Large intestine (tissue), 3 donors: ENCODE measurements at regions not wholly inside any gene's neighbourhood (a gene's known extent, or its start where the extent isn't known, plus 50 kb on each side); places are given as distances from the start of the nearest gene placed in this dataset.

Experiments used
- DNase-seq, 2 donors: peaks; one replicate each; pipeline versions ENCODE4 v3.0.0 to v3.0.0-alpha.2; 2013
- H3K27ac ChIP-seq: one replicate; pipeline ENCODE4 v1.5.1; 2013; ENCODE audit warnings: low read length
- H3K27me3 ChIP-seq: 2 replicates; pipeline ENCODE4 v1.6.1; 2013; ENCODE audit warnings: low read length; ENCODE audit not compliant: control insufficient read depth, insufficient read depth
- H3K36me3 ChIP-seq: 2 replicates; pipeline ENCODE4 v1.6.1; 2013; ENCODE audit warnings: low read length; ENCODE audit not compliant: control insufficient read depth, insufficient read depth
- H3K4me1 ChIP-seq: one replicate; pipeline ENCODE4 v1.6.1; 2013; ENCODE audit warnings: low read length; ENCODE audit not compliant: control insufficient read depth, insufficient read depth
- H3K4me3 ChIP-seq: one replicate; pipeline ENCODE4 v1.5.1; 2013; ENCODE audit warnings: low read length
- H3K9me3 ChIP-seq: one replicate; pipeline ENCODE4 v1.6.1; 2013; ENCODE audit warnings: mild to moderate bottlenecking, low read depth, low read length, moderate library complexity; ENCODE audit not compliant: control insufficient read depth
- WGBS: methylation state at CpG from one replicate; pipeline ENCODE4 v1.1.5; 2013; ENCODE audit warnings: low lambda C conversion rate; ENCODE audit not compliant: insufficient coverage; 5-methylcytosine and 5-hydroxymethylcytosine counted together

DNA sequence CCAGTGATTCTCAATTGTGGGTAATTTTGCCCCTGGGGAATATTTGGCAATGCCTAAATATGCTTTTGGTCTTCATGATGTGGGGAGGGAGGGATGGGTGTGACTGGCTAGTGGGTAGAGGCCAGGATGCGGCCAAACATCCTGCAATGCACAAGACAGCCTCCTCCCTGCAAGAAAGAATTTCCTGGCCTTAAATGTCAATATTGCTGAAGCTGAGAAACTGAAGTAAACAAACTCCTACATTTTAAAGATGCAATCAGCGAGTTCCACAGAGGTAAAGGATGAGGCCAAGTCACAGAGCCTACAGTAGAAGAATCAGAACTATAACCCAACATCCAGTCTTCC is 272.9 kb upstream of the EPHA4 start:
- no peak for DNase-seq
- no peaks in the 10 kb centered on the region for H3K9me3 ChIP-seq
- H3K4me1 ChIP-seq: no peaks in the 10 kb centered on the region
- no peak overlapping the region for H3K4me3 ChIP-seq
- WGBS: no CpG with 5 or more reads among the region's 2 CpGs
- no peaks in the 10 kb centered on the region for H3K27me3 ChIP-seq
- H3K27ac ChIP-seq: no peak overlapping the region
- no peaks in the 10 kb centered on the region for H3K36me3 ChIP-seq

DNA sequence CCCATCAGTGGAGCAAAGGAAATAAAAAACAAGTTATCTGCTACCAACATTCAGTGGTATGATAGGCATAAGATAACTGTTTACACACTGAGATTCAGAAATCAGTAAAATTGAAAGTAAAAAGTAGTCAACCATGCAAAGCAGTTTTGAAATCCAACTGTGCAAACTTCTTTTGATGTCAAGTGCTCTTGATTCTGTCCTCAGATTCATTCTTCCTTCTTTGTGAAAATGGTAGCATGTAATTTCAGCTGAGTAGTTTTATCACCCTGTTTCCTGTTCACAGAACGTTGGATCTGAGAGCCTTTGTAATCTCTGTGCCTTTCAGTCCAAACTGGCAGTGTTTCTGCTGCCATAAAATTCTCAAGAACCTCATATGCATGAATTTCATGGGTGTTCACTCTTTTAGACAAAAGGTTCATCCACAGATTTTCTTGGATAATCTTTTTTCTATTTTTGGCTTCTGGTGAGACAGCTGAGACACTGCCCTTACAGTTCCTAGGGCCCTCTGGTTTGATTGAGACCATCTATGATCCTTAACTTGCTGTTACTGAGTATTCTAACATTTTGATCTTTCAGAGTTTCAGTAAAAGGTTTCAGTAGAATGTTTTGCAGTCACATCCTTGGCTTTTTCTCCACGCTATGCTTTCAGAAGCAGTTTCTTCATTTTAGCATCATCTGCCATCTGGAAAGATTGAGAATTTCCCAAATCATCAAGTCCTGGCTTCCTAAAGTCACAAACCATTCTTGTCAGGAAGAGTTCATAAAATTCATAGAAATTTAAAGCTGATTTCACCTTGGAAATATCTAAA is 272.3 kb upstream of the EPHA4 start:
- Histone ChIP-seq H3K27me3 (no peaks in the 10 kb centered on the region), H3K4me3 (no peak overlapping the region), H3K4me1 (no peaks in the 10 kb centered on the region), H3K9me3 (no peaks in the 10 kb centered on the region), H3K36me3 (no peaks in the 10 kb centered on the region), H3K27ac (no peak overlapping the region)
- WGBS: 50% methylated on average over 2 of the region's 2 CpGs
- DNase-seq: peak in 1 of 2 donors; percentile 1

DNA sequence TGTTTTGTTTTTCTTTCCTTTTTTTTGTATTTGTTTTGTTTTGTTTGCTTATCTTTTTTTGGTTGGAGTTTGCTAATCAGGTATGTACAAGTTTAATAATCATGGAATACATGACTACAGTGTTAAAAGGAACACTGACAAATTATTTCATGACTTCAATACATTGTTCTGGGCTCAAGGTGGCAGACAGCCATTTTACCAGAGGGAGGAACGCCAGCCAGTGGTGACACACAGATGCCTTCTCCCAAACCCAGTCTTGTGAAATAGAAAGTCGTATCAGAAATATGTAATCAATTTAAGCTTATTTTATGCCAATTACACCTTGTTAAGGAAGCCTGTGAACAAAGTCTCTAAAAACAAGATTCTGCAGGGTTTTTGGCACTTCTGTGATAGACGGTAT is 264.0 kb upstream of the EPHA4 start:
- Histone ChIP-seq H3K27ac (no peak overlapping the region), H3K36me3 (no peaks in the 10 kb centered on the region), H3K9me3 (no peaks in the 10 kb centered on the region), H3K4me3 (no peak overlapping the region), H3K27me3 (no peaks in the 10 kb centered on the region), H3K4me1 (no peaks in the 10 kb centered on the region)
- no peak for DNase-seq
- 90% methylated on average over 2 of the region's 3 CpGs for WGBS

DNA sequence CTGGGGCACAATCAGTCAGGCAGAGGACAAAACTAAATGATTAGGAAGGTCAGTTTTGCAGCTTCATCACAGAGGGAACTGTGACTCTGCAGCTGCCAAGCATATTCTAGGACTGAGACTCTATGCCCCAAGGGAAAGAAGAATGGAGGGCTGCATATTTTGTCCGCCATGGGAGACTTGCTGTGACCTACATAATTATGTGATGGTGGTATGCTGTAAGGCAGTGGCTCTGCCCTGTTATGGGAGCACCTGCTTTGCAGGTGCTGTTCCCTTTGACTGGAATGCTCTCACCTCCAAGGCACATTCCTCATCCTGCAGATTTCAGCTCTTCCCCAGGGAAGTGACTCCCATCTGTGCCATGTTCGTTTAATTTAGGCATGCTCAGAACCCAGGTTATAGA is 261.9 kb upstream of the EPHA4 start:
- Histone ChIP-seq H3K36me3 (no peaks in the 10 kb centered on the region), H3K27ac (no peak overlapping the region), H3K9me3 (no peaks in the 10 kb centered on the region), H3K4me3 (no peak overlapping the region), H3K4me1 (no peaks in the 10 kb centered on the region), H3K27me3 (no peaks in the 10 kb centered on the region)
- no CpG with 5 or more reads among the region's 2 CpGs for WGBS
- no peak for DNase-seq

DNA sequence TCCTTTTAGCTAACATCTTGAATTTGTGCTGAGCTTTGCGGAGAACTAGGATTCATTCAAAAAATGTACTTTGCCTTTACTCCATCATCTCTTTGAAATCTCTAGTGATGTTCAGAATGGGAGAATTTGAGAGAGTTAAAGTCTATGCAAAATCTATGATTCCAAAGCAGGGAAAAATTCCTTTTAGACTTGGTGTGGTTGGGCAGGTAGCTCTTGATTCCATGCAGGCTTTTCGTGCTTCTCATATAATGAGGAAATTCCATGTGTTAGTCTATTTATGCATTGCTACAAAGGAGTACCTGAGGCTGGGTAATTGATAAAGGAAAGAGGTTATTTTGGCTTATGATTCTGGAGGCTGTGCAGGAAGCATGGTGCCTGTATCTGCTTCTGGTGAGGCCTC is 258.9 kb upstream of the EPHA4 start:
- WGBS: no CpG with 5 or more reads among the region's 2 CpGs

DNA sequence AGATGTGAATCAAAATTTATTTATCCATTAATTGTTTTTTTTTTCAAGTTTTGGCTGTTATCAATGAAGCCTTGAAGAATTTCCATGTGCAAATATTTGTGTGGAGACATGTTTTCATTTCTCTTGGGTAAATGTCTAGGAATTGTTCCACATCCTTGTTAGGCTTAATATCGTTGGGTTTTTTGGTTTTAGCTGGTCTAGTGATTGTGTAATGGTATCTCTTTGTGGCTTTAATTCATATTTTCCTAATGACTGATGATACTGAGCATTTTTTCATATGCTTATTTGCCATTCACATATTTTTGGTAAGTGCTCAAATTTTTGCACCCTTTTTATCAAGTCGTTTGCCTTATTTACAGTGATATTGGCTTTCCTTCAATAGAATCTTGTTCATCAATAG is 250.3 kb upstream of the EPHA4 start:
- WGBS: 100% methylated on average over 1 of the region's 2 CpGs
- no peaks in the 10 kb centered on the region for H3K9me3 ChIP-seq

More for the DNA sequence above, 258.9 kb upstream of the EPHA4 start:
- H3K36me3 ChIP-seq: no peaks in the 10 kb centered on the region
- H3K27ac ChIP-seq: no peak overlapping the region
- H3K27me3 ChIP-seq: no peaks in the 10 kb centered on the region
- no peaks in the 10 kb centered on the region for H3K9me3 ChIP-seq
- no peaks in the 10 kb centered on the region for H3K4me1 ChIP-seq
- no peak overlapping the region for H3K4me3 ChIP-seq
- no peak for DNase-seq

DNA sequence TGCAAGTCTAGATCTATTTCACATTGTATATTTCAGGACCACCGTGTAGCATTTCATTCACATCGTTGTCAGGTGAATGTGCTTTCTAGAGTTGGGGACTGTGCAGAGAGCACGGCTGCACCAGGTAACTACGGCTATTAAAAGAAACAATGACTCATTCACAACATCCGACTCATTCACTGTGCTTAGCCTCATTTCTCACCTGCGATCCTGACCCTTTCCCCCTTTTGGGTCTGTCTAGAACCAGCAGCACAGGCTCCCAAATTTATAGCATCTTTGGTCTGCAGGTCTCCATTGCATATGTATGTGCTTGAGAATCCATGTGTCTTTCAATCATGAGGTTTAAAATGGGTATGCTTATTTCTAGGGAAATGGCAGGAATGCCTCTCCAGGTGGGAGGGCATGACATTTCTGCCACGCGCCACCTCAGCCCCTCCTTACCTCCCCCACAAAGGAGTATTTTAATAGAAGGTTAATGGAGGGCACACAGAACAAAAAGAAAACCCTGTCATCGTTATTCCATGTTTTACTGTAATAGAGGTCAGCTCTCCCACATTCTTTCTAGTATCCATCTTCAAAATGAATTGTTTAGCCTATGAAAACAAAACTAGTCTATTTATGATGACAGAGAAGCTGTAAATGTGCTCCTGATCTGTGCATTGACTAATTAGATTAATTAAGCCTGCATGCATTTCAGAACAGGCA is 246.7 kb upstream of the EPHA4 start:
- no peak for DNase-seq

More for the DNA sequence above, 250.3 kb upstream of the EPHA4 start:
- no peak overlapping the region for H3K27ac ChIP-seq
- no peaks in the 10 kb centered on the region for H3K4me1 ChIP-seq
- no peak overlapping the region for H3K4me3 ChIP-seq
- no peaks in the 10 kb centered on the region for H3K27me3 ChIP-seq
- DNase-seq: no peak
- H3K36me3 ChIP-seq: no peaks in the 10 kb centered on the region

DNA sequence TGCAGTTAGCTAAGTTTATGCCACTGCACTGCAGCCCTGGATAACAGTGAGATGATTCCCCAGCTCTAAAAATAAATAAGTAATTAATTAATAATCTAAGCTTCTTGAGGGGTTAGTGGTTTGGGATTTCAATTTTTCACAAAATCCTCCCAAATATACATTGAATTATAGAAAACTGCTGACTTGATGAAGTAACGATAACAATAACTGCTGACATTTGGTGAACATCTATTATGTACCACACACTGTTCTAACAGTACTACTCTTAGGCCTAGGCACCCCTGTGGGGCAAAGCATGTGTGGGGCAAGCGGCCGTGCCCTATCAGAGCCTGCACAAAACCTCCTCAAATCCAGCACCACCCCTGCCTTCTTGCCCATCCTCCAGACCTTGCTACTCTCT is 245.8 kb upstream of the EPHA4 start:
- Histone ChIP-seq H3K27ac (no peak overlapping the region), H3K4me1 (no peaks in the 10 kb centered on the region), H3K27me3 (no peaks in the 10 kb centered on the region), H3K9me3 (no peaks in the 10 kb centered on the region), H3K4me3 (no peak overlapping the region), H3K36me3 (no peaks in the 10 kb centered on the region)
- DNase-seq: no peak
- WGBS: no CpG with 5 or more reads among the region's 3 CpGs

More for the DNA sequence above, 246.7 kb upstream of the EPHA4 start:
- no peaks in the 10 kb centered on the region for H3K36me3 ChIP-seq
- no peaks in the 10 kb centered on the region for H3K9me3 ChIP-seq
- no peaks in the 10 kb centered on the region for H3K27me3 ChIP-seq
- H3K4me3 ChIP-seq: no peak overlapping the region
- no CpG with 5 or more reads among the region's 9 CpGs for WGBS
- no peaks in the 10 kb centered on the region for H3K4me1 ChIP-seq
- H3K27ac ChIP-seq: no peak overlapping the region

DNA sequence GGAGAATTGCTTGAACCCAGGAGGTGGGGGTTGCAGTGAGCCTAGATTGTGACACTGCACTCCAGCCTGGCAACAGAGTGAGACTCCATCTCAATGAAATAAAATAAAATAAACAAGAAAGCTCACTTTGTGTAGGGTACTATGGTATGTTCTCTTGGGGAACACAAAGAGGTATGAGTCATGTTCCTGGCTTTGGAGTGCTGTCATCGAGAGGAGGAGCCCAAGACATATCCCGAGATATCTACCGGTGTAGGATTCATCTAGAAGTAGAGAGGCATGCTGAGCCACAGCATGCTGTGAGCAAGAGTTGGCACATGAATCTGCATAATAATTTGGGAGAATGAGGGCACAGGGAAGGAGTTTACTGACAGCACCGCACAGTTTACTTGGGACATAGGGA is 244.9 kb upstream of the EPHA4 start:
- H3K27me3 ChIP-seq: no peaks in the 10 kb centered on the region
- H3K27ac ChIP-seq: no peak overlapping the region
- no peak overlapping the region for H3K4me3 ChIP-seq
- no peaks in the 10 kb centered on the region for H3K4me1 ChIP-seq
- DNase-seq: no peak
- H3K9me3 ChIP-seq: no peaks in the 10 kb centered on the region
- no peaks in the 10 kb centered on the region for H3K36me3 ChIP-seq
- WGBS: no CpG with 5 or more reads among the region's 4 CpGs

DNA sequence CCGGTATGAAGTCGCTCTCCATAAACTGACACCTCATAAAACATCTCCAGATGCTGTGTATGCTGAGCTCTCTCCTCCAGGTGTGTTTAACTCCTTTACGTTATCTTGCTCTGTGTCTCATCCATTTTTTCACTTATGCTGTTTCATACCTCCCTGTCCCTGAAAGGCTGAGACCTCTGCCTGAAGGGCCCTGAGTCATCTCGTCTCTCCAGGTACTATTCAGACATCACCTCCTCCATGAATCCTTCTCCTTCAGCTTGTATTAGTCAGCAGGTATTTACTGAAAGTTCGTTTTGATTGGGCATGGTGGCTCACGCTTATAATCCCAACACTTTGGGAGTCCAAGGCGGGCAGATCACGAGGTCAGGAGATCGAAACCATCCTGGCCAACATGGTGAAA is 244.5 kb upstream of the EPHA4 start:
- Histone ChIP-seq H3K9me3 (no peaks in the 10 kb centered on the region), H3K27me3 (no peaks in the 10 kb centered on the region), H3K27ac (no peak overlapping the region), H3K4me1 (no peaks in the 10 kb centered on the region), H3K36me3 (no peaks in the 10 kb centered on the region), H3K4me3 (no peak overlapping the region)
- no peak for DNase-seq
- WGBS: no CpG with 5 or more reads among the region's 9 CpGs

DNA sequence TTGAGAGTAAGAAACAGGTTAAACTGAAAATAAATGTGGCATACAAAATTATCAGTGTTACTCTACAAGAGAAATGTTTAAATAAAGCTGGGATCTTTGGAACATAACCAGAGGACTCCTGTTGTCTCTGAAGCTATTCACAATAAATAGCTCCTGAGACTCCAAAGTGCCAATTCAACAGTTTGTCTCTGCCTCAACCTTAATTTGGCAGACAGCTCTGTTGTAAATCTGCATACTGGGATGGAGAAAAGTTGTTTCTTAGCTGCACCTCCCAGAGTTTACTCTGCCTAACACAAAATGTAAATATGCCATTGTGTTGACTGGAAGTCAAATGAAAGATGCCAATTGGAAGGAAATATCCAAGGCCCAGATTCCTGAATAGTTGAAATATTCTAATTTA is 238.5 kb upstream of the EPHA4 start:
- H3K27ac ChIP-seq: no peak overlapping the region
- no peaks in the 10 kb centered on the region for H3K4me1 ChIP-seq
- DNase-seq: no peak
- H3K36me3 ChIP-seq: no peaks in the 10 kb centered on the region
- H3K27me3 ChIP-seq: no peaks in the 10 kb centered on the region
- H3K9me3 ChIP-seq: no peaks in the 10 kb centered on the region
- H3K4me3 ChIP-seq: no peak overlapping the region
